Activated CD4-positive, alpha-beta T cell treated with anti-CD3 and anti-CD28 coated beads, Interleukin-2, Interleukin-6, amounts not matched to agents 100 ng/mL and 50 ng/mL, durations not matched to agents 16 hours and 8 hours (primary cell): ENCODE measurements at regions not wholly inside any gene's neighbourhood (a gene's known extent, or its start where the extent isn't known, plus 50 kb on each side); places are given as distances from the start of the nearest gene placed in this dataset.
"Not testable (repeated sequence)": the region's sequence is repeated elsewhere in the genome, so short reads cannot be mapped to it uniquely, and the experiment has no call there.

Experiments
- DNase-seq: peaks from one replicate; pipeline ENCODE4 v3.0.0-alpha.2; 2020

GRCh38 chr15:30030345-30030744 lies 52.4 kb upstream of the GOLGA8J start:
- DNase-seq, result no peak

GRCh38 chr15:30023798-30024295 lies 58.9 kb upstream of the GOLGA8J start:
- DNase-seq, result no peak

- DNase-seq, result no peak
These were observed 72.0 kb upstream of the GOLGA8J start for GRCh38 chr15:30010746-30011145.

GRCh38 chr15:30008156-30008555 lies 74.6 kb upstream of the GOLGA8J start:
- DNase-seq, result no peak

- no peak for DNase-seq
These were observed 81.2 kb upstream of the GOLGA8J start for GRCh38 chr15:30001602-30002001.

GRCh38 chr15:29998033-29998432 lies 84.7 kb upstream of the GOLGA8J start:
- no peak for DNase-seq

- no peak for DNase-seq
These were observed 85.3 kb upstream of the GOLGA8J start for GRCh38 chr15:29997499-29997898.

GRCh38 chr15:29994284-29994683 lies 88.5 kb upstream of the GOLGA8J start:
- no peak for DNase-seq

GRCh38 chr15:29990954-29991353 lies 91.8 kb upstream of the GOLGA8J start:
- no peak for DNase-seq

- DNase-seq, result no peak
These were observed 92.7 kb upstream of the GOLGA8J start for GRCh38 chr15:29990035-29990434.

GRCh38 chr15:29988701-29989100 lies 94.1 kb upstream of the GOLGA8J start:
- no peak for DNase-seq

- no peak for DNase-seq
These were observed 95.8 kb upstream of the GOLGA8J start for GRCh38 chr15:29986946-29987345.

- DNase-seq, result no peak
These were observed 104.1 kb upstream of the GOLGA8J start for GRCh38 chr15:29978411-29979382.

- DNase-seq, result not testable (repeated sequence)
These were observed 108.7 kb upstream of the GOLGA8J start for GRCh38 chr15:29974056-29974455.

- no peak for DNase-seq
These were observed 110.7 kb upstream of the GOLGA8J start for GRCh38 chr15:29972051-29972450.

- no peak for DNase-seq
These were observed 112.4 kb upstream of the GOLGA8J start for GRCh38 chr15:29970402-29970695.

- no peak for DNase-seq
These were observed 113.0 kb upstream of the GOLGA8J start for GRCh38 chr15:29969562-29970401.

GRCh38 chr15:29968895-29969561 lies 113.7 kb upstream of the GOLGA8J start:
- DNase-seq, result no peak

GRCh38 chr15:29968099-29968894 lies 114.5 kb upstream of the GOLGA8J start:
- no peak for DNase-seq

GRCh38 chr15:29962407-29962806 lies 120.3 kb upstream of the GOLGA8J start:
- DNase-seq, result no peak

- DNase-seq, result no peak
These were observed 123.2 kb upstream of the GOLGA8J start for GRCh38 chr15:29959384-29960137.

- DNase-seq, result no peak
These were observed 130.0 kb upstream of the TJP1 start for GRCh38 chr15:29952225-29952624.
